Right atrium auricular region (tissue), 2 donors: ENCODE measurements at regions not wholly inside any gene's neighbourhood (a gene's known extent, or its start where the extent isn't known, plus 50 kb on each side); places are given as distances from the start of the nearest gene placed in this dataset.

ENCODE experiments used
- DNase-seq: peaks from one replicate; pipeline ENCODE4 v3.0.0-alpha.2; 2019; ENCODE audit warnings: low spot score
- H3K27ac ChIP-seq, 2 donors: fragments of 200-600 bp; sonication (generic); 1 replicate in 1 of 2; 2 replicates in 1 of 2; pipeline ENCODE4 v1.5.1; 2016 to 2019
- H3K27me3 ChIP-seq, 2 donors: fragments of 200-600 bp; sonication (generic); one replicate each; pipeline versions ENCODE4 v1.5.1 to v1.6.0; 2017 to 2019
- H3K36me3 ChIP-seq: fragments of 200-600 bp; sonication (generic); one replicate; pipeline ENCODE4 v1.5.1; 2016
- H3K4me1 ChIP-seq, 2 donors: fragments of 200-600 bp; sonication (generic); one replicate each; pipeline versions ENCODE4 v1.5.1 to v1.6.0; 2017 to 2019
- H3K4me3 ChIP-seq, 2 donors: fragments of 200-600 bp; sonication (generic); 1 replicate in 1 of 2; 2 replicates in 1 of 2; pipeline ENCODE4 v1.5.1; 2017 to 2019; ENCODE audit warnings: mild to moderate bottlenecking in 1 of 2, moderate library complexity in 1 of 2
- H3K9me3 ChIP-seq, 2 donors: fragments of 200-600 bp; sonication (generic); one replicate each; pipeline ENCODE4 v1.5.1; 2019
- TF ChIP-seq, protein P1 (sequence below), 2 donors: fragments of 200-600 bp; sonication (generic); IDR thresholded peaks; one replicate each; pipeline ENCODE4 v1.5.1; 2019; ENCODE audit warnings: antibody characterized with exemption in 2 of 2

DNA sequence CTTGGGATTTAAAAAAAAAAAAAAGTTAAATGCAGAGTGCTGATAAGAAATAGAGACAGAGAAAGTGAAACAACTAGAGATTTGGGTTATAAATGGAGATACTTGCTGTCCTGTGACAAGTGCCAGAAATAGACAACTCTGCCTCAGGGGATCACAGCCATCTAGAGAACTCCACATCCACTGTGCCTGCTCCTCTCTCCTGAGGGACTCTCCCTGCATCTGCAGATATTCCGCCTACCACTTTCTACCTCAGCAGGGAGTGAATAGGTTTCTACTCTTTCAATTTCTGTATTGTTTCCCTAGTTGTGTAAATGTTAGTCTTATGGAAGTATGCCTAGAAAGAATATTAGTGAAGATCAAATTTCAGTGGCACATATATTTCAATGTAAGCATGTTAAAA lies 307.2 kb downstream of the HTR1A start:
- Histone ChIP-seq H3K27ac (no peak overlapping the region), H3K27me3 (no peaks in the 10 kb centered on the region), H3K9me3 (no peaks in the 10 kb centered on the region), H3K36me3 (no peaks in the 10 kb centered on the region), H3K4me1 (no peaks in the 10 kb centered on the region), H3K4me3 (no peak overlapping the region)
- TF ChIP-seq, protein P1, sequence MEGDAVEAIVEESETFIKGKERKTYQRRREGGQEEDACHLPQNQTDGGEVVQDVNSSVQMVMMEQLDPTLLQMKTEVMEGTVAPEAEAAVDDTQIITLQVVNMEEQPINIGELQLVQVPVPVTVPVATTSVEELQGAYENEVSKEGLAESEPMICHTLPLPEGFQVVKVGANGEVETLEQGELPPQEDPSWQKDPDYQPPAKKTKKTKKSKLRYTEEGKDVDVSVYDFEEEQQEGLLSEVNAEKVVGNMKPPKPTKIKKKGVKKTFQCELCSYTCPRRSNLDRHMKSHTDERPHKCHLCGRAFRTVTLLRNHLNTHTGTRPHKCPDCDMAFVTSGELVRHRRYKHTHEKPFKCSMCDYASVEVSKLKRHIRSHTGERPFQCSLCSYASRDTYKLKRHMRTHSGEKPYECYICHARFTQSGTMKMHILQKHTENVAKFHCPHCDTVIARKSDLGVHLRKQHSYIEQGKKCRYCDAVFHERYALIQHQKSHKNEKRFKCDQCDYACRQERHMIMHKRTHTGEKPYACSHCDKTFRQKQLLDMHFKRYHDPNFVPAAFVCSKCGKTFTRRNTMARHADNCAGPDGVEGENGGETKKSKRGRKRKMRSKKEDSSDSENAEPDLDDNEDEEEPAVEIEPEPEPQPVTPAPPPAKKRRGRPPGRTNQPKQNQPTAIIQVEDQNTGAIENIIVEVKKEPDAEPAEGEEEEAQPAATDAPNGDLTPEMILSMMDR (IDR thresholded peaks at IDR 0.05): no peak
- DNase-seq: no peak

DNA sequence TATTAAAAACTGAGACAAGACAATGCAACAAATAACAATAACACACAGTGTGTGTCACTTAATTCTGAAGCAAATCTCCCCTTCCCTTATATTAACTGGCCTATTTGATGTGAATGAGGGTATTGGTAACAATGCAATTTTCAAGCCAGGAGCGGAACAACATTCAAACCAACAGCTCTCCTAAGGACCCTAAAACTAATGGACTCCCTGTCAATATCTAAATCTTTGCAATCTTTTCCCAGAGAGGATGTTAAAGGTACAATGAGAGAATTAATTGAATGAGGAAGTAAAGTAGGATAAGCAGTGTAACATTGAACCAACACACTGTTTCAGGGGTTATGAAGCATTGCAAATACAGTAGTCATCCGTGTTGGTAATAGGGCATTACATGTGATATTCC lies 311.7 kb downstream of the HTR1A start:
- H3K9me3 ChIP-seq: no peaks in the 10 kb centered on the region
- H3K27me3 ChIP-seq: no peaks in the 10 kb centered on the region

DNA sequence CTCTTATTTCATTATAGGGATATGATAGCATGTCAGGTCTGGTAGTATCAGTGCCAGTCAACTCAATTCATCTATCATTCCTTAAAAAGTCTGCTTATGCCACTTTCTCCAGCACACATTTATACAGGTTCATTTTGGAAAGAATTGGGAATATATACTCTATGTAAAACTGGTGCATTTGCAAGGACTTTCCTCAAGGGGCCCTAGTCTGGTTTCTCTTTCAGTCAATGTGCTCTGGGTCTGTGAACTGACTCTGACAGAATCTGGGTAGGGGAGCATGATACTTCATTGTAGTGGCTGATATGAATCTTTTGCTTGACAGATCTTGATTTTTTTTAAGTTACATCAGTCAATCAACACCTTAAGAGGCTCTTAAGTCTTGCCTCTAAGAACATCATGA lies 313.9 kb downstream of the HTR1A start:
- TF ChIP-seq, protein P1 (IDR thresholded peaks at IDR 0.05): no peak
- Histone ChIP-seq H3K36me3 (no peaks in the 10 kb centered on the region), H3K4me3 (no peak overlapping the region), H3K27ac (no peak overlapping the region), H3K27me3 (no peaks in the 10 kb centered on the region), H3K4me1 (no peaks in the 10 kb centered on the region), H3K9me3 (no peaks in the 10 kb centered on the region)
- DNase-seq: no peak

More for the DNA sequence above, 311.7 kb downstream of the HTR1A start:
- Histone ChIP-seq H3K36me3 (no peaks in the 10 kb centered on the region), H3K4me1 (no peaks in the 10 kb centered on the region), H3K27ac (no peak overlapping the region), H3K4me3 (no peak overlapping the region)
- DNase-seq: no peak
- TF ChIP-seq, protein P1 (IDR thresholded peaks at IDR 0.05): no peak

DNA sequence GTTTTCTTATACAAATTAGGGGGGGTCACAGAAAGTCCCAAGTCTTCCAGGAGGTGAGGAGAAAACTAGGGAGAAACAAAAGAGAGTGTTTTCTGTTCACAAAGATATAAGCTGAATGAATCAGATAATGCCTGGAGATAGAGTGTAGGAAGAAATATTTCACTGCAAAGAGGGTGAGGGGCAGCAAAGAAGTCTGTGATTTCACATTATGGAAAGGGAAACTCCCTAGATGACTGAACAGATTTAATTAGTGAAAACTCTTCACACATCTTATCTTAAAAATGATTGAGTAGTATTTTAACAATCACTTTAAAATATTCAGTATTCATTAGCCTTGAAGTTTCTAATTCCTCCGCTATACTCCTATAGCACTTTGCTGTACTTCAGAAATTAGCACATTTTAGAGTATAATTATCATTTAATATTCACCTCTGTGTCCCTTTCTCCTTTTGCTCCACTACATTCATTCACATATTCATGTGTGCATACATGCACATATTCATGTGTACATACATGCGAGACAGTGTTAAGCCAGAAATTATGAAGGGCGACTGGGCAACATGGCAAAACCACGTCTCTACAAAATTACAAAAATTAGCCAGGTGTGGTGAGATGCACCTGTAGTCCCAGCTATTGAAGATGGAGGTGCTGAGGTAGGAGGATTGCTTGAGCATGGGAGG lies 332.2 kb downstream of the HTR1A start:
- no peaks in the 10 kb centered on the region for H3K4me1 ChIP-seq
- no peaks in the 10 kb centered on the region for H3K9me3 ChIP-seq
- no peaks in the 10 kb centered on the region for H3K27me3 ChIP-seq
- H3K36me3 ChIP-seq: no peaks in the 10 kb centered on the region
- H3K4me3 ChIP-seq: no peak overlapping the region
- no peak for DNase-seq
- TF ChIP-seq, protein P1 (IDR thresholded peaks at IDR 0.05): no peak
- no peak overlapping the region for H3K27ac ChIP-seq

DNA sequence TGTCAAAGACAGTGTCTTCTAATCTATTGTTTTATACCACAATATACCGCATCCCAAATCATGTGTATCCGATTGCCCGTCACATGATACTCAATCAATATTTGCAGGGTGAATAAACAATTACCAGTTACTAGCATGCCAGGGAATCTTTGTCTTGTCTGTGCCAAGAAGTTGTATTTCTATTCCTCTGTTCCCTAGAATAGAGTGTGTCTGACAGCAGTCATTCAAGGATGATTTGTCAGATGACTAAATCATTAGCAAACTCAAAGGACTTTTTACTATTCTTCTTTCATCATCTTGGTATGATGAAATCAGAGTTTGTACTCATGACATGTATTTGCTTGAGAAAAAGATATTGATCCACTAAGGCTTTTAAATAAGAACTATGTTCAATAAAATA lies 348.8 kb downstream of the HTR1A start:
- TF ChIP-seq, protein P1 (IDR thresholded peaks at IDR 0.05): no peak
- H3K4me3 ChIP-seq: no peak overlapping the region
- no peak overlapping the region for H3K27ac ChIP-seq
- DNase-seq: no peak
- H3K9me3 ChIP-seq: no peaks in the 10 kb centered on the region
- H3K4me1 ChIP-seq: no peaks in the 10 kb centered on the region
- H3K27me3 ChIP-seq: no peaks in the 10 kb centered on the region
- no peaks in the 10 kb centered on the region for H3K36me3 ChIP-seq

DNA sequence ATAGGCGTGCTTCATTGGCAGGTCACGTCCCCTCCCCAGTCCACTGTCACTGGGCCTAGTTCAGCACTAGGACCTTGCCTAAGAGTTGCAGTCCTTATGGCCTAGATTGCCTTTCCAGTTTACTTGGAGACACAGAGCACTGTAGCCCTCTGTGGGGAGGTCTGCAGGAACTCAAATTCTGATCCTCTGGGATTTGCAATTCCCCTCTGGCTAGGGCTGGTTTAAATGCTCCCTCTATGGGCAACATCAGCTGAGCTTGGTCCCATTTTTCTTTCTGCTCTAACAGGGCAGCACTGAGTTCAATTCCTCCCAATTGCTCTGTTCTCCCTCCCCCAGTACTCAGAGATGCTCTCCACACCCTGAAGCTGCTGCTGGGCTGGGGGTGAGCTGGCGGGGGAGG lies 358.2 kb downstream of the HTR1A start:
- TF ChIP-seq, protein P1 (IDR thresholded peaks at IDR 0.05): no peak
- H3K27ac ChIP-seq: no peak overlapping the region
- H3K4me3 ChIP-seq: no peak overlapping the region
- no peaks in the 10 kb centered on the region for H3K36me3 ChIP-seq
- no peaks in the 10 kb centered on the region for H3K4me1 ChIP-seq
- H3K9me3 ChIP-seq: no peaks in the 10 kb centered on the region
- H3K27me3 ChIP-seq: no peaks in the 10 kb centered on the region
- DNase-seq: no peak
